Nucleus accumbens (tissue), 56 donors: ENCODE measurements at regions not wholly inside any gene's neighbourhood (a gene's known extent, or its start where the extent isn't known, plus 50 kb on each side); places are given as distances from the start of the nearest gene placed in this dataset.
"Not testable (repeated sequence)": the region's sequence is repeated elsewhere in the genome, so short reads cannot be mapped to it uniquely, and the experiment has no call there.

Source experiments
- DNase-seq, 56 donors: peaks; one replicate each; lab custom pipeline; 2025; lab: John Stamatoyannopoulos, UW

DNA sequence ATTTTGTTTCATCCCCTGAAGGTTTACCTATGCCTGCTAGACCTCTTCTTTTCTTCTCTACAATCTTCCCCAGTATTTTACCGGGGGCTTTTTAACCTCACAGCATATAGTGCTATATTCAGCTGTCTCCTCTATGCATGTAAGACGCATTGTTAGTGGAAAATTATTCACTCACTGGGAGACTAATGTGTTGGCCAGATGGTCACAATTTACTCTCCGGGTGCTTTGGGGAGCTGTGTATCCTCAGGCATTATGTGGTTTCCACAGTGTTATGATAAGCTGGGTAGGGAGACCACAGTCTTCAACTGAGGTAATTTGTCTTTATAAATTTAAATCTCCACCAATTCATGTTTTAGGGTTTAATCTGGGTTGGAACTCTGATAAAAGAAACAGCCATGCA, 553.8 kb upstream of the PTCHD4 start:
- DNase-seq = no peak

DNA sequence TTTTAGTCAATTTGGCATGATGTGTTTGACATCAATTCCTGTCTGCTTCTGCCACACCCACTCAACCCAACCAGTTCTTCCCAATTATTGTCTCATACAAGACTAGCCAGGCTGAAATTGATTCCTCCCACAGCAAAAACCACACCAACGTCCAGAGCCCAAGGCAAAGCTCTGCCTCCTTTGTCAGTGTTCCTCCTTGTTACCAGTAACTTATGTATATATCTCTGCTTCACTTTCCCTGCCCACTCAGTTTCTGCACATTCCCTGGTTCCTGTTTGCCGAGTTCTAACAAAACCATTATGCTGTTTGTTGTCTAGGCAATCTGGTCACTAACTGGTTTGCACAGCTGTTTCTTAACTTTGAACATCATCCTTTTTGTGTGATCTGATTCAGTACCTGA, 547.9 kb upstream of the PTCHD4 start:
- no peak for DNase-seq

DNA sequence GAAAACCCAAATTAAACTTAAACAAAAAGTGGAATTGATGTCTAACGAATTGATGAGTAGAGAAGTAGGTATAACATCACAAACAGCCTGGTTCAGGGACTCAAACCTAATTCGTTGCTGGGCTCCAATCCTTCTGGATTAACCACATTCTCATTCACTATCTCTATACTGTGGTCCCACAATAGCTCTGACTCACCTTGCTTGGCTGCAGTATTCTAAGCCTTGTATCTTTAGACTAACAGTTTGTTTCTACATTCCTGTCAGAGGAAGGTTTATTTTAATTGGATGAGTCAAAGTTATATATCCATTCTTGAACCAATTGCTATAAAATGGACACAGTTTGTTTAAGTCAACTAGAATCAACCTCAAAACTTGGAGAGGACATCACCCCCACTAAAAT, 530.5 kb upstream of the PTCHD4 start:
- no peak for DNase-seq

- DNase-seq = not testable (repeated sequence)
Observed at GRCh38 chr6:48638796-48639195, 527.8 kb upstream of the PTCHD4 start.

GRCh38 chr6:48630511-48630910, 519.5 kb upstream of the PTCHD4 start:
- no peak for DNase-seq

DNA sequence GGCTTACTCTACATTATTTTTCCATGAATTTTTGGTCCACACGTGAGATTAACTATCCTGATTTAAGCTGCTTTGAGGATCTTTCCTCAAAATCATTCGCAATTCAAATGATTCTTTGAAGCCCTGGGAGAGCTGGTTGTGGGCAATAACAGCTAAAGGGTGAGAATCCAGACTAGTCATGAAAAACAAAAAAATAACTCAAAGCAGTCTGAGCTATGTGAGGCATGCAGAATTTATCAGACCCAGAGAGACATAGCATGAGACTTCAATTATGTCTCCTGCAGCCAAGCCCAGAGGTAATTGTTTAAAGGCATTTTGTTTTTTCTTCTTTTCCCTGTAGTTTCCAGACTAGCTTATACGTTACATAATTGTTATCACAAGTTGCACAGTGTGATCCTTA, 517.3 kb upstream of the PTCHD4 start:
- no peak for DNase-seq

- DNase-seq = no peak
Observed at GRCh38 chr6:48626421-48626820, 515.4 kb upstream of the PTCHD4 start.

GRCh38 chr6:48624631-48625030, 513.6 kb upstream of the PTCHD4 start:
- DNase-seq = no peak

DNA sequence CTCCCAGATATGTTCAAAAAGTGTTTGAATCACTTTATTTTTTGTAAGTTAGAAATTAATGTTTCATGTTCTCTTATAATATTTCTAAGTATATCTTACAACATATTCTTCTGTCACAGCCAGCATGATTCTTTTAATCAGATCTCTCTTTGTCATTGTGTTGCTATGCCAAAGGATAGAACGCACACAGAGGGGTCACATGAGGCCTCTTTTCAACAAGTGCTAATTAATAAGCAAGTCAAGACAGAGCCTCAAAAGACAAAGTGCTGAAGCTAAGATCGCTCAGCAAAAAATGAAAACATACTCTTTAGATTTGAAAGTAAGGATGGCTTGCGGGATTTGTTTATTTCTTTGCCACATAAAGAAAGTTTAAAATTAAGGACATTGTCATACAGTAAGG, 508.8 kb upstream of the PTCHD4 start:
- no peak for DNase-seq

GRCh38 chr6:48615041-48615440, 504.0 kb upstream of the PTCHD4 start:
- DNase-seq = no peak

DNA sequence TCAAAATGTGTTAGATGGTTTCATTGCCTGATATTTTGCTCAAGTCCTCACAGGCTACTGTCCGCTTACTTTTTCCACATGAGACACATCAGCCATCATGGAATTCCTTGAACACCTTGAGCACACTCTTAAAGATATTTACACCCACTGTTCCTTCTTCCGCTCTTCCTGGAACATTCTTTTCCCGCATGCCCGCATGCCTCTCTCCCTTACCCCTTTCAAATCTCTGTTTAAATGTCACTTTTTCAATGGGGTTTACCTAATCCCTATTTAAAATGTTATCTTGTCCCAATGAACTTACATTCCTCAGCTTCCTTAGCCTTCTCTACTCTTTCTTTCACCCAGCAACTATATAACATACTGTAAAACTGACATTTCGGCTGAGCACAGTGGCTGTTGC, 503.3 kb upstream of the PTCHD4 start:
- DNase-seq = no peak

DNA sequence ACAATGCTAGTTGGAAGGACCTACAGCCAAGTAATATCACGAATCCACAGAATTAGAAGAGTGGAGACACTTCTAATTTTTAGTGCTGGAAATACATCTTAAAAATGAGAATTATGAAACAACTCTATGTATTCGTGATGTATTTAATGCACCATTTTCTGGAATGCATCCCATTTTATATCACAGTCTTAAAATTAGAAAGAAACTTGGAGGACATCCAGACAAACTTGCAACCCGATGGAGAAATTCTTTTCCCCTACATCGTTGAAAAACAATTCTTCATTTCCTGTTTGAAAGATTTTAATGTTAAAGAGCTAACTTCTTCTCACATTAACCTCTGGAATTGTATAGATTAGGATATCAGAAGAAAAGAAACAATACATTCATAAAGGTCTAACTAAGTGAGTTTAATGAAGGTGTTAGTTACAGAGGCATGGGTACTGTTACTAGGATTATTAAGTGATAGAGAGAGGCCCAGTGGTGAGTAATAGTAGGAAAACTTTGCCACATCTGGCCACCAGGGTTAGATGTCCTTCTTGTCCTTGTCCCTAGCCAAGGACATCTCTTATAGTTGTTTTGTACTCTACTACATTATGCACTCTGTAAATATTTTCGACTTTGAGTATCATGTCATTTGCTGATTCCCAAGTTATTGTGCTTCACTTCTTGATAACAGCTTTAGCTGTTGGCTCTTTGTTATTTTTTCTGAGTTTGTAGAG, 502.4 kb upstream of the PTCHD4 start:
- DNase-seq = no peak

DNA sequence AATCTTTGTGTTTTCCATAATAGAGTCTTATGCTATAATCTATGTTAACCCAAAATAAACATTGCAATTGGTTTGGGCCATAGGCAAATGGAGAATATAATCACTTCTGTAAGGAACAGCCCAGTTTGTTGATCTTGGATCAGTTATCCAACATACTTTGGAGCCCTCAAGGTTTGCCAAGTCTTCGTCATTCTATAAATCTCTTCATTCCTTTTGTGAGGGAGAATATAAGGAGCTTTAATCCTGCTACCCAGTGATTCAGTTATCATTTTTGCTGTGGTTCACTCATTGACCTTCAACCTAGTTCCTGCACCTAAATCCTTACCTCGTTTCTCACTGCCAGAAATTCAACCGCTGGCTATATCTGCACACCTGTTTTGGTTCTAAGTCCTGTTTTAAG, 500.3 kb upstream of the PTCHD4 start:
- no peak for DNase-seq

GRCh38 chr6:48610846-48611245, 499.8 kb upstream of the PTCHD4 start:
- DNase-seq = no peak

GRCh38 chr6:48606618-48607017, 495.6 kb upstream of the PTCHD4 start:
- DNase-seq = no peak

DNA sequence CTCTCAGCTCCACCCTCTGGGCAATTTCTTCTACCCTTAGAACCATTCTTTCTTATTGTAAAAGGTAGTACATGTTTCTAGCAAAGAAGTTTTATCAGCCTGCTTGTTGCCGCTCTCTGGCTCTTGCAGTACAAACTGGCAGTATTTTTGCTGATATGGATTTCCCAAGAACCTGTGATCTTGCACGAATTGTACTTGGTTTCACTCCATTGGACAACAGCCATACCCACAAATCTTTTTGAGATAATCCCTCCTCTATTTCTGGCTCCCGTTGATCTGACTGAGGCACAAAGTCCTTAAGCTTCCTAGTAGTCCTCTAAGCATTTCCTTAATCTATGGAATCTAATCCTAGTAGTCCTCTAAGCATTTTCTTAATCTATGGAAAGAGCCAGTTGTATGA, 487.0 kb upstream of the PTCHD4 start:
- DNase-seq = no peak

DNA sequence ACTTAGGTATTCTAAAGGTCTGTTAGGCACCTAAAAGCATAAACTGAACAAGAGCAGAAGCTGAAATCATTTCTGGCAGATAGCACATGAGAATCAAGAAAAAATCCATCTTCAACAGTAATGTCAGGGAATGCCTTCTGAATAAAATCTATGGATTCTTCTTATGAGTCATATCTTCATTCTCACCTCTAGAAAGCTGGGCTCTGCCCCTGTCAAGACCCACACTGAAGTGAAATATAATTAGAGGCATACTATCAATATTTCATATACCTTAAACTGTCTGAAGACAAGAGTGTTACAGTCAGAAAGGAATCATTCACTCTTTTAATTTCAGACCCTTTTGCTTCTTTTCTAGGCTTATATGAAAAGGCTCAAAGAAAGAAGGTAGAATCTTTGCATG, 485.8 kb upstream of the PTCHD4 start:
- DNase-seq = no peak

GRCh38 chr6:48591158-48591557, 480.2 kb upstream of the PTCHD4 start:
- DNase-seq = not testable (repeated sequence)

- no peak for DNase-seq
Observed at GRCh38 chr6:48584846-48585245, 473.8 kb upstream of the PTCHD4 start.

DNA sequence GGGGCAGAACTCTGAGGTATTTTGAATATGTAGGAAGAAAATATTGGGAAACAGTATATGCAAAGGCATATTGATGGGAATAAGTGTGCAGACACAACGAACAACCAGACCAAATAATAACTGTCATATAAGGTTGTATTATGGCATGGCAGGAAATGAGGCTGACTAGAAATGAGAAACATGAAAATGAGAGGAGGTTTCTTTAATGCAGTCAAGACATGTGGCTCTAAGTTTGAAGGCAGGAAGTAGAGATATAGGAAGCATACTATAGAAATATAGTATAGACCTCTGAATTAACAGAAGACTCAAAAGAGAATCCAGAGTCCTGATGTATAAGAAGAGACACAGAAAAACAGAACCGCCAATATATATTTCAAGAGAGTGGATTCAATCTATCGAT, 459.7 kb upstream of the PTCHD4 start:
- DNase-seq = no peak

GRCh38 chr6:48568856-48569255, 457.9 kb upstream of the PTCHD4 start:
- DNase-seq = no peak

- no peak for DNase-seq
Observed at GRCh38 chr6:48567016-48567415, 456.0 kb upstream of the PTCHD4 start.
